ENCODE measurements at regions not wholly inside any gene's neighbourhood (a gene's known extent, or its start where the extent isn't known, plus 50 kb on each side); places are given as distances from the start of the nearest gene placed in this dataset.

DNA sequence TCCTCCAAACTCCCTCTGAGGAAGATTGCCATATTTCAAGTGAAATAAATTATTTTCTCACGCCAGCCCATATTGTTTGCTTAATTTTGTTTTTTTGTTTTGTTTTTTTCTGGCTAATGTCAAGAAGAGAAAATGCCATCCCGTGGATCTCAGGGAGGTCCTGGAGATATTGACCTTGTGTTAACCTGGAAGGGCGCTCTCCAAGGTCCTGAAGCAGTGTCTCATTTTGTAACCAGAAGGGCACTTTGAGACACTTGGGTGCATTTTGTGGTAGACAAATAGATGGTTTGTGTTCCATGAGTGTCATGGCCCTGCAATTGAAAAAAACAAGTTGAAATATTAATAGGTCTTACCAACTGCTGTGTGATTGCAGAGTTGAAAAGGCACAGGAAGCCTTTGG lies 268.9 kb downstream of the SUDS3 start:
- WGBS, 2 experiments (ENCODE audit: extremely low coverage in 1 of 2, insufficient coverage in 1 of 2, insufficient read length in 1 of 2, insufficient replicate concordance in 2 of 2, low coverage in 1 of 2, low lambda C conversion rate in 2 of 2, missing lambda C conversion rate in 1 of 2): 59% methylated on average over 3 of the region's 3 CpGs; no CpG with 5 or more reads in 1 of the 2 experiments
- Histone ChIP-seq H3K27me3 (replicated peaks in 1 of 4; ENCODE audit: control insufficient read depth in 3 of 4, extremely low read depth in 1 of 4, insufficient read depth in 3 of 4, low read length in 3 of 4) (no peaks in the 10 kb centered on the region), H3K79me2 (ENCODE audit: control insufficient read depth in 1 of 2, insufficient read depth in 2 of 2, low read length in 2 of 2) (no peaks in the 10 kb centered on the region), H3K18ac (ENCODE audit: extremely low read depth, low read length) (no peak overlapping the region), H3K9me3 (ENCODE audit: insufficient read depth in 2 of 2, low read depth in 1 of 2, low read length in 1 of 2) (no peaks in the 10 kb centered on the region), H3K4me3 (ENCODE audit: extremely low read depth in 1 of 4, insufficient read depth in 2 of 4, low read depth in 3 of 4, low read length in 4 of 4) (no peak overlapping the region), H2BK5ac (ENCODE audit: low read depth, low read length) (no peak overlapping the region), H2AFZ (ENCODE audit: low read length) (no peak overlapping the region), H3K79me1 (ENCODE audit: low read depth, low read length) (no peaks in the 10 kb centered on the region), H2BK12ac (ENCODE audit: low read depth, low read length) (no peak overlapping the region), H2BK120ac (replicated peaks; ENCODE audit: low read depth, low read length) (no peak overlapping the region), H3K4ac (replicated peaks; ENCODE audit: insufficient read length, low read depth, low read length) (no peak overlapping the region), H3K23ac (ENCODE audit: insufficient read length) (no peak overlapping the region), H2BK20ac (ENCODE audit: low read length) (no peak overlapping the region), H3K56ac (replicated peaks; ENCODE audit: insufficient read length, low read depth, low read length) (no peak overlapping the region), H3K9ac (replicated peaks in 1 of 4; ENCODE audit: extremely low read depth in 1 of 4, low read depth in 3 of 4, low read length in 3 of 4) (no peak overlapping the region), H4K8ac (ENCODE audit: extremely low read depth, insufficient read depth, low read length) (no peak overlapping the region), H2BK15ac (ENCODE audit: low read length) (no peak overlapping the region), H2AK5ac (ENCODE audit: low read depth, low read length) (no peak overlapping the region), H3K27ac (ENCODE audit: low read depth, low read length) (no peak overlapping the region), H4K5ac (ENCODE audit: insufficient read length, low read depth, low read length) (no peak overlapping the region), H3K4me1 (replicated peaks in 1 of 4; ENCODE audit: control insufficient read depth in 3 of 4, insufficient read depth in 4 of 4, low read length in 3 of 4) (no peaks in the 10 kb centered on the region), H3K23me2 (ENCODE audit: low read depth, low read length) (no peaks in the 10 kb centered on the region), H3K14ac (ENCODE audit: insufficient read length) (no peak overlapping the region), H3K36me3 (ENCODE audit: control insufficient read depth in 2 of 4, insufficient read depth in 4 of 4, low read length in 3 of 4) (no peaks in the 10 kb centered on the region), H4K20me1 (replicated peaks in 1 of 2; ENCODE audit: control insufficient read depth in 1 of 2, insufficient read depth in 2 of 2, low read length in 2 of 2) (no peaks in the 10 kb centered on the region), H3K4me2 (ENCODE audit: insufficient read depth in 1 of 2, low read depth in 2 of 2, low read length in 2 of 2) (no peak overlapping the region), H4K91ac (replicated peaks; ENCODE audit: insufficient read length, low read length) (no peak overlapping the region)
- ChIA-PET CTCF (ENCODE audit: partially characterized antibody) (interaction anchor here (0.7 to 1.5 kb wide), 2 partner anchors 8 to 209 kb away, joined by 3 to 5 read pairs; no protein-coding TSS in a partner anchor), POLR2A (ENCODE audit: partially characterized antibody) (no interaction called here)
- FAIRE-seq (peak; percentile 81), DNase-seq (ENCODE audit: low read depth in 1 of 2, low spot score in 2 of 2) (peak in 1 of 2 experiments; percentile 77)
- no peak for TF ChIP-seq ZNF274 (IDR thresholded peaks at IDR 0.05; ENCODE audit: borderline replicate concordance, extremely low read depth, low read length)
- TF ChIP-seq, protein P1, sequence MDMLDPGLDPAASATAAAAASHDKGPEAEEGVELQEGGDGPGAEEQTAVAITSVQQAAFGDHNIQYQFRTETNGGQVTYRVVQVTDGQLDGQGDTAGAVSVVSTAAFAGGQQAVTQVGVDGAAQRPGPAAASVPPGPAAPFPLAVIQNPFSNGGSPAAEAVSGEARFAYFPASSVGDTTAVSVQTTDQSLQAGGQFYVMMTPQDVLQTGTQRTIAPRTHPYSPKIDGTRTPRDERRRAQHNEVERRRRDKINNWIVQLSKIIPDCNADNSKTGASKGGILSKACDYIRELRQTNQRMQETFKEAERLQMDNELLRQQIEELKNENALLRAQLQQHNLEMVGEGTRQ (IDR thresholded peaks at IDR 0.05; ENCODE audit: low read length): no peak
- TF ChIP-seq TAF7 (optimal IDR thresholded peaks at IDR 0.05; ENCODE audit: borderline replicate concordance, low read depth, low read length): no peak
- TF ChIP-seq RXRA (IDR thresholded peaks at IDR 0.05; ENCODE audit: insufficient read depth, low read depth, low read length): peak; percentile 81; the same call in 1 of the 2 replicates
- no peak for TF ChIP-seq TCF12 (IDR thresholded peaks at IDR 0.05; ENCODE audit: low read depth, low read length)
